Tibial nerve (tissue), 4 donors: ENCODE measurements at regions not wholly inside any gene's neighbourhood (a gene's known extent, or its start where the extent isn't known, plus 50 kb on each side); places are given as distances from the start of the nearest gene placed in this dataset.
"Not testable (repeated sequence)": the region's sequence is repeated elsewhere in the genome, so short reads cannot be mapped to it uniquely, and the experiment has no call there.

ENCODE experiments used
- DNase-seq, 2 donors: peaks; one replicate each; pipeline ENCODE4 v3.0.0-alpha.2; 2019; ENCODE audit warnings: low spot score in 2 of 2
- H3K27ac ChIP-seq, 4 donors: fragments of 200-600 bp; sonication (generic) in 3 of 4; one replicate each; pipeline ENCODE4 v1.5.1; 2017 to 2019; ENCODE audit warnings: mild to moderate bottlenecking in 1 of 4
- H3K27me3 ChIP-seq, 2 donors: fragments of 200-600 bp; sonication (generic) in 1 of 2; one replicate each; pipeline versions ENCODE4 v1.5.1 to v1.6.0; 2017 to 2019
- H3K36me3 ChIP-seq, 3 donors: fragments of 200-600 bp; sonication (generic); one replicate each; pipeline ENCODE4 v1.5.1; 2018 to 2019
- H3K4me1 ChIP-seq, 4 donors: fragments of 200-600 bp; sonication (generic) in 3 of 4; one replicate each; pipeline ENCODE4 v1.5.1; 2017 to 2019
- H3K4me3 ChIP-seq, 4 donors: fragments of 200-600 bp; sonication (generic) in 3 of 4; one replicate each; pipeline ENCODE4 v1.5.1; 2017 to 2019; ENCODE audit warnings: mild to moderate bottlenecking in 1 of 4, moderate library complexity in 1 of 4
- H3K9me3 ChIP-seq, 4 donors: fragments of 200-600 bp; sonication (generic) in 3 of 4; one replicate each; pipeline ENCODE4 v1.5.1; 2017 to 2019
- CTCF ChIP-seq, 5 experiments: fragments of 200-600 bp in 3 of 5; fragments of 450-650 bp in 2 of 5; sonication (generic) in 3 of 5; IDR thresholded peaks; one replicate each; pipeline ENCODE4 v1.5.1; 2016 to 2019; ENCODE audit warnings: antibody characterized with exemption in 5 of 5, mild to moderate bottlenecking in 3 of 5, moderate library complexity in 2 of 5
- EP300 ChIP-seq, 2 donors: sonication (generic); formaldehyde crosslinking; IDR thresholded peaks; one replicate each; pipeline ENCODE4 v1.6.1; 2017; ENCODE audit warnings: antibody characterized with exemption in 2 of 2, mild to moderate bottlenecking in 1 of 2
- POLR2A ChIP-seq, 2 donors: fragments of 450-650 bp; IDR thresholded peaks; one replicate each; pipeline ENCODE4 v1.6.1; 2017; ENCODE audit warnings: antibody characterized with exemption in 2 of 2, mild to moderate bottlenecking in 2 of 2, moderate library complexity in 2 of 2
- WGBS, 2 donors: methylation state at CpG; one replicate each; pipeline ENCODE4 v1.1.5; 2018; 5-methylcytosine and 5-hydroxymethylcytosine counted together

- Histone ChIP-seq H3K4me1 (peaks cover 0 to 15% (median 0%) of the 10 kb centered on the region in 4 donors), H3K4me3 (no peak overlapping the region), H3K27ac (no peak overlapping the region), H3K36me3 (no peaks in the 10 kb centered on the region), H3K9me3 (no peaks in the 10 kb centered on the region), H3K27me3 (no peaks in the 10 kb centered on the region)
- TF ChIP-seq EP300 (IDR thresholded peaks at IDR 0.05) = no peak
- no peak for TF ChIP-seq CTCF (IDR thresholded peaks at IDR 0.05)
- no peak for TF ChIP-seq POLR2A (IDR thresholded peaks at IDR 0.05)
- DNase-seq = no peak
- WGBS, 2 donors = 39 to 61% methylated on average over 1 of the region's 1 CpG
Observed at GRCh38 chr2:208713066-208713745, 306.6 kb downstream of the PTH2R start.

GRCh38 chr2:208718828-208719227 lies 312.2 kb downstream of the PTH2R start:
- no peaks in the 10 kb centered on the region for H3K9me3 ChIP-seq
- TF ChIP-seq CTCF (IDR thresholded peaks at IDR 0.05) (no peak), EP300 (IDR thresholded peaks at IDR 0.05) (no peak), POLR2A (IDR thresholded peaks at IDR 0.05) (no peak)
- no peak overlapping the region for H3K4me3 ChIP-seq
- no peaks in the 10 kb centered on the region for H3K27me3 ChIP-seq
- peaks cover 0 to 6% (median 0%) of the 10 kb centered on the region in 4 donors for H3K4me1 ChIP-seq
- no peak for DNase-seq
- no peak overlapping the region for H3K27ac ChIP-seq
- WGBS, 2 donors = 84 to 99% methylated on average over 2 of the region's 2 CpGs
- H3K36me3 ChIP-seq = no peaks in the 10 kb centered on the region

GRCh38 chr2:208722731-208723130 lies 316.1 kb downstream of the PTH2R start:
- no peaks in the 10 kb centered on the region for H3K36me3 ChIP-seq
- TF ChIP-seq CTCF (IDR thresholded peaks at IDR 0.05) (no peak), EP300 (IDR thresholded peaks at IDR 0.05) (no peak), POLR2A (IDR thresholded peaks at IDR 0.05) (no peak)
- H3K9me3 ChIP-seq = no peaks in the 10 kb centered on the region
- DNase-seq = no peak
- no peaks in the 10 kb centered on the region for H3K4me1 ChIP-seq
- H3K27ac ChIP-seq = no peak overlapping the region
- H3K4me3 ChIP-seq = no peak overlapping the region
- no peaks in the 10 kb centered on the region for H3K27me3 ChIP-seq
- 40 to 53% methylated on average over 1 of the region's 1 CpG for WGBS, 2 donors

DNA sequence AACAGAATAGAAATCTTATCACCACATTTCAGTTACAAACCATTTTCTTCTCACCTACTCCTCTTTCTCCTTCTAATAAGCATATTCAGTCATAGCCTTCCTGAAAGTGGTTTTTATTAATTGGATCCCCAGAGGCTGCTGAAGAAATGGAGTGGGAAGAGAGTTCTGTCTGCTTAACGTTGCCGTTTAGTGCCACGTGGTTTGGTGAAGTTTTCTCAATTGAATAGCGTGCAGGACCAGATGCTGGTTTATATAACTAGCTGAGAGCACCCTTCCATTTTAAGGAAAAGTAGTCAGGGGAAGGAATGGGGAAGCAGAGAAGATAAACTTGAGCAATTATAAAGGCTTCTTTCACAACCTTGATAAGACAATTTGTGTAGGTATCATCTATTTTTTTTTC lies 318.7 kb downstream of the PTH2R start:
- TF ChIP-seq POLR2A (IDR thresholded peaks at IDR 0.05) (no peak), CTCF (IDR thresholded peaks at IDR 0.05) (no peak), EP300 (IDR thresholded peaks at IDR 0.05) (no peak)
- Histone ChIP-seq H3K27ac (no peak overlapping the region), H3K4me1 (no peaks in the 10 kb centered on the region), H3K9me3 (no peaks in the 10 kb centered on the region), H3K27me3 (no peaks in the 10 kb centered on the region), H3K4me3 (no peak overlapping the region), H3K36me3 (no peaks in the 10 kb centered on the region)
- DNase-seq = no peak
- 39 to 54% methylated on average over 4 of the region's 4 CpGs for WGBS, 2 donors

GRCh38 chr2:208726242-208726641 lies 319.6 kb downstream of the PTH2R start:
- no peaks in the 10 kb centered on the region for H3K36me3 ChIP-seq
- DNase-seq = no peak
- H3K27me3 ChIP-seq = no peaks in the 10 kb centered on the region
- no peaks in the 10 kb centered on the region for H3K9me3 ChIP-seq
- no peaks in the 10 kb centered on the region for H3K4me1 ChIP-seq
- TF ChIP-seq EP300 (IDR thresholded peaks at IDR 0.05) = no peak
- no peak for TF ChIP-seq CTCF (IDR thresholded peaks at IDR 0.05)
- no peak for TF ChIP-seq POLR2A (IDR thresholded peaks at IDR 0.05)
- no peak overlapping the region for H3K4me3 ChIP-seq
- 92 to 96% methylated on average over 3 of the region's 3 CpGs for WGBS, 2 donors
- no peak overlapping the region for H3K27ac ChIP-seq

DNA sequence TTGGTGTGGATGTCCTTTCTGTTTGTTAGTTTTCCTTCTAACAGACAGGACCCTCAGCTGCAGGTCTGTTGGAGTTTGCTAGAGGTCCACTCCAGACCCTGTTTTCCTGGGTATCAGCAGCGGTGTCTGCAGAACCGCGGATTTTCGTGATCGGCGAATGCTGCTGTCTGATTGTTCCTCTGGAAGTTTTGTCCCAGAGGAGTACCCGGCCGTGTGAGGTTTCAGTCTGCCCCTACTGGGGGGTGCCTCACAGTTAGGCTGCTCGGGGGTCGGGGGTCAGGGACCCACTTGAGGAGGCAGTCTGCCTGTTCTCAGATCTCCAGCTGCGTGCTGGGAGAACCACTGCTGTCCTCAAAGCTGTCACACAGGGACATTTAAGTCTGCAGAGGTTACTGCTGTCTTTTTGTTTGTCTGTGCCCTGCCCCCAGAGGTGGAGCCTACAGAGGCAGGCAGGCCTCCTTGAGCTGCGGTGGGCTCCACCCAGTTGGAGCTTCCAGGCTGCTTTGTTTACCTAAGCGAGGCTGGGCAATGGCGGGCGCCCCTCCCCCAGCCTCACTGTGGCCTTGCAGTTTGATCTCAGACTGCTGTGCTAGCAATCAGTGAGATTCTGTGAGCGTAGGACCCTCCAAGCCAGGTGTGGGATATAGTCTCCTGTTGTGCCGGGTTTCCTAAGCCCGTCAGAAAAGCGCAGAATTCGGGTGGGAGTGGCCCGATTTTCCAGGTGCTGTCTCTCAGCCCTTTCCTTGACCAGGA lies 345.2 kb downstream of the PTH2R start:
- H3K36me3 ChIP-seq, H3K4me1 ChIP-seq, H3K27ac ChIP-seq, H3K4me3 ChIP-seq, H3K27me3 ChIP-seq, DNase-seq: not testable (repeated sequence)
- WGBS, 2 donors = 88 to 89% methylated on average over 21 of the region's 21 CpGs
- peaks cover 0 to 14% (median 2%) of the 10 kb centered on the region in 4 donors for H3K9me3 ChIP-seq
